ENCODE measurements at regions not wholly inside any gene's neighbourhood (a gene's known extent, or its start where the extent isn't known, plus 50 kb on each side); places are given as distances from the start of the nearest gene placed in this dataset.

DNA sequence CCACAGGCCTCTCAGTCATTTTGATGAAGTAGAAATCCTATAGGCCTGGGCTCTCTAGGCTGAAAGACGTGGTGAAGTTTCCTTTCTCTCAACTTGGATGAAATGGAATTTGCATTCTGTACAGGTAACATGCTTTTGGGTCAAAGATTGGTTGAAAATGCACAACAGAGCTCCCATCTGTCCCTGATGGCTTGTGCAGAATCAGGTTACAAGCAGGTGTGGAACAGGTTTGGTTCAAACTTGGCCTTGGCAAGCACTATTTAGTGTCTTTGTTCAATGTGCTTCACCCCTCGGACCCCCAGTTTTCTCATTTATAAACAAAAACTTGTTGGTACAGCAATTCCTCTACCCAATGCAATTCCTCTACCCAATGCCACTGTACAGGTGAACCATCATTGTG is 1493.0 kb downstream of the AACS start:
- no peak for TF ChIP-seq EZH2phosphoT487 (IDR thresholded peaks at IDR 0.05; ENCODE audit: insufficient read depth, low read depth)
- TF ChIP-seq EZH2 (IDR thresholded peaks at IDR 0.05; ENCODE audit: insufficient read depth, poor library complexity, severe bottlenecking), result no peak

Measured in GM23248 (cell line).